ENCODE measurements at regions not wholly inside any gene's neighbourhood (a gene's known extent, or its start where the extent isn't known, plus 50 kb on each side); places are given as distances from the start of the nearest gene placed in this dataset.
A peak's percentile ranks its signal among the peaks of the same experiment; 100 is the strongest.
"Not testable (repeated sequence)": the region's sequence is repeated elsewhere in the genome, so short reads cannot be mapped to it uniquely, and the experiment has no call there.

DNA sequence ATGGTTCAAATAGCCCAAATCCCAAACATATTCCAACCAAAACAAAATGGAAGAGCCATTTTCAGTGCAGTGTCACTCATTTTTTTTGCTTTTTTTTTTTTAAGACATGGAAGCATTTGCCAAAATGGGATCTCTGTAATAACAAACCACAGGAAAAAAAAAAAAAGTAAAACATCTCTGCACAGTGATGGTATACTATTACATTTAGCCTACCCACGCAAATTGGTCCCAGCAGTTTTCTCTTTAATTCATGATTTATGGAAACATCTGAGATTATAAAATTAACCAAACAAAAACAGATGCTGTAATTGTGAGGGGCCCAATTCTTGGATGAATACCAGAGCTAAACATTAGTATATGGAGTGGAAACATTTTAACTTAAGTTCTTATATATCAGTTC is 566.6 kb downstream of the ZNF608 start:
- no peak for DNase-seq (ENCODE audit: low spot score)

DNA sequence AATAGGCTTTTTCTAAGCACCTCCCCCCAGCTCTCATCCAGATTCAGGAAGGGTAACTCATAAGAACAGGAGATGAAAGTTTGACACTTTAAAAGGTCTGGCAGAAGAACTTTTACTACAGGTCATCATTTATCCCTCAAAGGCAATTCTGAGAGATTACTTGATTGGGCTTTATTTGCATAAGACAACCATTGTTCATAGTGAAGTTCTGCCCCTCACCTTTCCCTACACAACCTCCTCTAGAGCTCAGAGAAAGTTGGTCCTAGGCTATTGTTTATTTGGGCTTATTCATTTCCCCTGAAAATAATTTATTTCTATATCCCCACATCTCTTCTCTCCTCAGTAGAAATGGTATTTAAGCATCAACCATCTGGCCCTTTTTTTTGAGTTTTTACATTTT is 568.4 kb downstream of the ZNF608 start:
- DNase-seq (ENCODE audit: low spot score): no peak

DNA sequence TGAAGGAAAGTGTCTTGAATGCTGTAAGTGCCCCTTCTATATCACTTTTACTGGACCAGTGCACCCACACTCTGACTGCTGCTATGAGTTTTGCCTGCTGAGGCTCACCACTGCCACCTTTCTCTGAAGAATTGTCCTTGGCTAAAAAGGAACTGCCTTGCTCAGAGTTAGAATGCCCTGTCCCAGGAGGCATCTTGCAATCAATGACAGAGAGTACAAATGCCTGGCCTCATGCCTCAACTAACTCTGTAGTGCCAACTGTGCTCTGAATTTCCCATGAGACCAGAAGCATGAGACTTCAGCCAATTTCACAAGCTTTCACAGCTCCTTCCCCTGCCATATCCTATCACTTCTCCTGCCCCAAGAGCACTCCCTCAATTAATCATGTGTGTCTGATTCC is 569.7 kb downstream of the ZNF608 start:
- no peak for DNase-seq (ENCODE audit: low spot score)

DNA sequence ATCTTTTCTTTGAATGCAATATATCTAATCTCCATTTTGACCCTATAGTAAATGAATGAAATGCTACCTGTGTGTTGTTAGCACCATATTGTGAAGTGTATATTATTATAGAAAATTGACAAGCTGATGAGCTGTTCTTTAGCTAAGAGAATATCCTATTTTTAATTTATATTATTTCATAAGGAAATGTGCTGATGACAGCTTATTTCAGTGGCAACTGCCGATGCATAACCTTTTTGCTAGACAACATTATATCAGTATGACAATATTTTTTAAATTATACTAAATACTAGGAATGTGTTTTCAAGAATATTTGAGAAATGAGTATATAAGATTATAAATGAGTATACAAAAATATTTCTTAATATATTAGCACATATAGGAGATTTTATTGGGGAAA is 573.1 kb downstream of the ZNF608 start:
- DNase-seq (ENCODE audit: low spot score): no peak

DNA sequence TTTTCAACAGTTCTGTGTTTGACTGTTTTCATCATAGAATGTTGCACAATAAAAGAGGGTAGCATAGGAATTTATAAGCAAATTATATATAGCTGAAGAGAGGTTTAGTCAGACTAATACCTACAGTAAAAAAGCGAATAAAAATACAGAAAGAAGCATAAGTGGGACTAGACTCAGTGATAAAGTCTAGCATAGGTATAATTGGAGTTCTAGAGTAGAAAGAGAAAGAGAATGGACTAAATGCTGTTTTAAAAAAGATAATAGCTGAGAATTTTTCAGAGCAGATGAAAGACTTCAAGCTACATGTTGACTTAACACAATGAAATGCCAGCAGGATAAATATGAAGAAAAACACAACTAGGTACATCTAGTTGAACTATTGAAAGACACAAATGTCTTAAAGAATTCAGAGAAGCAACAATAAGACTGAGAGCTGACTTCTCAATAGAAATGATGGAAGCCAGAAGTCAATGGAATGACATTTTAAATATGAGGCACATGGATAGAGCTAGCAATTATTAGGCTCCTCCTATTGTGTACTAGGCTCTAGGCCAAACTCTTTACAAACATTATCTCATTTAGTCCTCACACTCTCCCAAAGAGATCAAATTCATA is 573.9 kb downstream of the ZNF608 start:
- DNase-seq (ENCODE audit: low spot score): no peak

DNA sequence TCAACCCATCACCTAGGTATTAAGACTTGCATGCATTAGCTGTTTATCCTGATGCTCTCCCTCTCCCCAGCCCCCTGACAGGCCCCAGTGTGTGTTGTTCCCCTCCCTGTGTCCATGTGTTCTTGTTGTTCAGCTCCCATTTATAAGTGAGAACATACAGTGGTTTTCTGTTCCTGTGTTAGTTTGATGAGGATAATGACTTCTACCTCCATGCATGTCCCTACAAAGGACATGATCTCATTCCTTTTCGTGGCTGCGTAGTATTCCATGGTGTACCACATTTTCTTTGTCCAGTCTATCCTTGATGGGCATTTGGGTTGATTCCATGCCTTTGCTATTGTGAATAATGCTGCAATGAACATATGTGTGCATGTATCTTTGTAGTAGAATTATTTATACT is 578.3 kb downstream of the ZNF608 start:
- DNase-seq (ENCODE audit: low spot score): not testable (repeated sequence)

DNA sequence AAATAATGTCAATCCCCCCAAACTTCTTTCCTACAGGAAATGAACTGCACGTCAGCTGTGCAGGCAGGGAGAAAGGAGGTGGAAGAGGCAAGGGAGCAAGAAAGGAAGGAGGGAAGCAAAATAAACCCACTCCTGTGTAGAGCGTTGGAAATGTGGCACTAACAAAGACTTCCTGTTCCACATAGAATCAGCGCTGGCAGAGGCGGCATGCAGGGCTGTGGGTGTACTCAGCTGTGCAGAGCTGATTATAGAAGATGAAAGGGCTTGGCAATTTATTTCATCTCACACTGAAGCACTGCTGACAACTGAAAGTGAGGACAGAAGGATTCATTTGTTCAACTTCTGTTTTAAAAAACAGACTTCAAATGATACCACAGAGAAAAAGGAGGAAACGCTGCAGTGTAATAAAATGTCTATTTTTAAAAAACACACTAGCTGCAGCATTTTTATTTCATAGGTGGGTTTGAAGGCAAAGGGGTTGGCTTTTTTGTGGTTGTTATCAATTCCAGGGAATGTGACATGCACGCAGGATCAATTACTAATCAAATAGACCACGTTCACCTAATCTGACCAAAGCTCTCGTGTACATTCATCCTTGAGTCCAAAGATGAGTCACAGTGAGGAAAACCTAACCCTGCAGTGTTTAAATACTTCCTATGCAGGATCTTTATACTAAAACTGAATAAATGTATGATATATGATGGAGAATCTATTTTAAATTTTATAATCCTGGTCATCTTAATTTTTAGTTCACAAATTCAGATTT is 583.5 kb downstream of the ZNF608 start:
- peak; percentile 10 for DNase-seq (ENCODE audit: low spot score)

DNA sequence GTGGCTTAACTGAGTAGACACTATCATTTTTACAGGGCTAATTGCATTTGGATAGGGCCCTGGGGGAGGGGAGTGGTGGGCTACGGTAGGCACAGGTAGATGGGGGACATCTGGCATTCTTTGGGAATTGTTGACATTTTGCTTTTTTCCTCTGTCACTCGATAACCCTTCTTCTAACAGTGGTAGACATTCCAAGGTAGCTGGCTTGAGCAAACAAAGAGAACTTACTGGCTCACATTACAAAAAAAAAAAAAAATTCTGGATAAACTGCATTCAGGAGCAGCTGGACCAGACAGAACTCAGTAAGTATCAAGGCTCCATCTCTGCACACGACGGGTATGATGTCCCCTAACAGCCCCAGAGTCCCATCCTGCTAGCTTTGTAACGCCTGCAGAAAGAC is 585.2 kb downstream of the ZNF608 start:
- DNase-seq (ENCODE audit: low spot score): no peak

DNA sequence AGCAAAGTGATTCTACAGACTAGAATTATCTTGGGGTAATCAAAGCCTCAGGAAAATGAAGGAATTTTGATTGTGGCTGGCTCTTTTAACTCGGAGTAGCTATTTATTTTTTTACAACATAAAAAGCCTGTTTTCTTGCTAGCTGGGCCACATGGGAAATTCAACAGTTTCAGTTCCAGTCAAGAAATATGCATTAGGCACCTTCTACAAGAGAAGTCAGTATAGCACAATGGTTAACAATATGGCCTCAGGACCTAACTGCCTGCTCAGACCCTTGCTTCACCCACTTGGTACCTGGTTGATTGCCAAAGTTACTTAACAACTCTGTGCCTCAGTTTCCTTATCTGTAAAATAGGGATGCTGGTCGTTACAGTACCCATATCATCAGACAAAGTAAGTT is 586.2 kb downstream of the ZNF608 start:
- no peak for DNase-seq (ENCODE audit: low spot score)

DNA sequence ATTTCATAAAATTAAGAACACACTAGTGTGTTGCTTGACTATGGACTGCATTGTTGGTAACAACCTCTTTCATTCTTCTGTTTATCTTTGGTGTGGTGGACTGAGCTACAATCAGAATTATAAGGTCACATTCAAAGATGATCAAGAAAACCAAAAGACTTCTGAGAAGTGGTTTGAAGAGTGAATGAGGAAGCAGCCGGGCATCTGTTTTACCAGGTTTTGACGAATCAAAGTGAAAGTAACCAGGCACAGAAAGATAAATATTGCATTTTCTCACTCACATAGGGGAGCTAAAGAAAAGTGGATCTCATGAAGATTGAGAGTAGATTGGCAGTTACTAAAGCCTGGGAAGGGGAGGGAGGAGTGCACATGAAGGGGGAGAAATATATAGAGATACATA is 589.1 kb downstream of the ZNF608 start:
- DNase-seq (ENCODE audit: low spot score): no peak

DNA sequence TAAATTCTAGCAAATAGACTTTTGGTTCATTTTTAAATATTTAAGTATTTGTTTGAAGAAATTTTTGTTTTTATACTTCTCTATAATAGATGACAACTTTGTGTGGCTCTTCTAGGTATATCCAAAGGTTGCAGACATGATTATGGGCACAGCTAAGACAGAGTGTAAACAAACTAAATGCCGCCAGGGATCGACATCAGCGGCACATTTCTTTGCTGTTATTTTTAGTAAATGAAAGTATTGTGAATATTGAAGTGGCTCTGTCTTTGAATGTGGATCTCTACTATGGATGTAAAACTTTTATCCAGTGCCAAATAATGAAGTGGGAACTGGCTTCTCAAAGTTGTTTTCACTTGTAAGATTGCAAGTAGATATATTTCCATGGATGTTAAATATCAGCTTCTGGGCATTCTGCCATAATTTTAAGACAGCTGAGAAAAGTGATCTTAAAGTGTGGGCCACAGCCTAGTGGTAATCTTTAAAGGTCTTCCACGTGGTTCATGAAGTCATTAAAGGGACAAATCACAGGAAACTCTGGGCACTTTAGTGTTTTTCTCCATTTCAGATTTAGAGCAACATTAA is 589.9 kb downstream of the ZNF608 start:
- DNase-seq (ENCODE audit: low spot score): no peak

DNA sequence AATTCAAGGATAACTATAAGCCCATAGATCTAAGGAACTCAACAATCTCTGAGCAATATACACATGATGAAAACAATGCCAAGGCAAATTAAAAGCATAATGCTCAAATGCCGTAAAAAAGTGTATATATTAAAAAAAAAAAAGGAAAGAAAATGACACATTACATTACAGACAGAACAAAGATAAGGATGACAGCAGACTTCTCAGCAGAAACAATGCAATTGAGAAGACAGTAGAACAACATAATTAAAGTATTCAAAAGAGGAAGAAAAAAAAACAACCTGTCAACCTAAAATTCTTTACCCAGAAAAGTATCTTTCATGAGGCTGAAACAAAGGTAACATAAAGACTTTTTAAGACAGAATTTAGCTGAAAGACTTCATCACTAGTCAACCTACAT is 591.7 kb downstream of the ZNF608 start:
- DNase-seq (ENCODE audit: low spot score): no peak

DNA sequence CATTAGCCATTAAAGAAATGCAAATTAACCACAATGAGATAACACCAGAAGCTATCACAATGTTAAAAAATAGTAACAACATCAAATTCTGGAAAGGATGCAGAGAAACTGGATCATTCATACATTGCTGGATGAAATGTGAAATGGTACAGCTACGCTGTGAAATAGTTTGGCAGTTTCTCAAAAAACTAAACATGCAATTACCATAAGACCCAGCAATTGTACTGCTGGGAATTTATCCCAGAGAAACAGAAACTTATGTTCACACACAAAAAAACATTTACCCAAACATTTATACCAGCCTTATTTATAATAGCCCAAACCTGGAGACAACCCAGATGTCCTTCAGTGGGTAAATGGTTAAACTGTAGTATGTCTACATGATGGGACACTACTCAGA is 592.9 kb downstream of the ZNF608 start:
- DNase-seq (ENCODE audit: low spot score): no peak

DNA sequence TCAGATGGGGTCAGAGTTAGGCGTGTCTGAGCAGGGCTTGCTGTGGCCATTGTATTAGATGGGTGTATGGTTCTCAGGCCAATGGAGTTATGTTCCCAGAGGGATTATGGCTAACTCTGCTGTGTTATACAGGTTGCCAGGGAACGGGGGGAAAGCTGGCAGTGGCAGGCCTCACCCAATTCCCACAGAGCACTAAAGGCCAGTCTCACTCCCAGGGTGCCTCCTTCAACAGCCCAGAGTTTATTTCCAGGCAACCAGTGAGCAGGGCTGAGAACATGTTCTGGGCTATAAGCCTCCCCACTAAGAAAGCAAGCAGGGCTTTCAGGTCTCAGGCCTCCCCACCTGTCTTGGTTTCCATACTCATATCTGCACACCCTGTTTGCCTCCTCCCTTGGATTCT is 597.9 kb downstream of the ZNF608 start:
- DNase-seq (ENCODE audit: low spot score): no peak

DNA sequence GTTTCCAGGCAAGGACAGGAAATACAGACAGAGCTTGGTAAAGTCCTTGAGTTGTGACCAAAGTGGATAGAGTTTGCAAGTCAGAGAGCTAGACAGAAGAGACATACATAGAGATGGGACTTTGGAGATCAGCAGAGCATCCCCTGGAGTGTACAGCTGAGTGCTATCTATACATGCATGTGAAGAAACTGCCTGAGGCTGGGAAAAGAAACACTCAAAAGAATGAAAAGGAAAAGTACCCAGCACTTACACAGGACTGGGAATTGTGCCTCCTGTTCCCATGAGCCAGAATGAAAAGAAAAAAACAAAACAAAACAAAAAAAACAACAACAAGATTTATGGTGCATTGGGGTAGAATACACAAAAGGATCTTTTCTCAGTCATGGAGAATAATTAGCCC is 606.4 kb downstream of the ZNF608 start:
- no peak for DNase-seq (ENCODE audit: low spot score)

DNA sequence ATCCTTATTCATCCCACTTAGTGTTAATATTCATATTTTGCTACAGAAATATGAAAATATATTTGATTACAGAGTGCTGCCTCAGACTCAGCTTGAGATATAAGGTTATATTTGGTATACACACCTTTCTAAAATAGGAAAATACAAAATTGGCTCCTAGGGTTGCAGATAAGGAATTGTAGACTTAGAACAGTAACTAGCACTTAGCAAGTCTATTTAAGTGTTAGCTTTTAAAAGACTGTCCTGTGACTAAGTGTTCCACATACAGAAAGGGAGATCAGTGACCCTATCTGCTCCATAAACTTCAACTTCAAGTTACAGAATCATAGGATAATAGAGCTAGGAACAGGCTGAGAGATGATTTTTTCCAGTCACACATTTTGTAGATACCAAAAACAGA is 607.0 kb downstream of the ZNF608 start:
- DNase-seq (ENCODE audit: low spot score): no peak

DNA sequence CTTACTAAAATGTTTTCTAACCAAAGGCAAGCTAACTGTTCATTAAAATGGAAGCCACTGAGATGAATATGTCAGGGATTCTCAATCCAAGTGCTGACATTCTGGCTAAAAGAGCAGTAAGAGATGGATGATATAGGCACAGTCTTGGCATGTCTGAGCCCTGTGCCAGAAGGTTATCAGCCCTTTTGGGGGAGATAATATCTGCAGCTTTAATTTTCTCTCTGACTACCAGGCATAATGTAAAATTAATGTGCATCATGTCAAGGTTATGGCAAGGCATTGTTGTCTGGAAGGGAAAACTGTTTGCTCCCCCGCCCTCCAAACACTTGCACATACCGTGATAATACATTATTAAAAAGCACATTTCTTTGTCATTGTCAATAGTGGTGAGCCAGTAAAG is 609.8 kb downstream of the ZNF608 start:
- DNase-seq (ENCODE audit: low spot score): no peak

DNA sequence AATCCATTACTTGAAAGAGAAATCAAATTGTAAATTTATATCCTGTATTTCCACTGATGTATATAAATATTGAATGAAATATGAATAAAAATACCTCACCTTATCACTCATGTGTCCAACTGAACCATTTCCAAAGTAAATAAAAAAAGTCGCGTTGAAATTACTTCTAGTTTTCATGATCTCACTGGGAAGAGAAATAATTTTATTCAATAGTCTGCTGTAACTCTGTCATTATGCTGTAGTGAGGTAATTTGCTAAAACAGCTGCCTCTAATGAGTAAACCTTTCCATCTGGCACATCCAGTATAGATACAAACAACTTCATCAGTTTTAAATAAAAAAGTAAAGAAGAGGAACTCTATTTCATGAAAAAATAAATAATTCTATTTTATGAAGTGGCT is 611.5 kb downstream of the ZNF608 start:
- DNase-seq (ENCODE audit: low spot score): no peak

DNA sequence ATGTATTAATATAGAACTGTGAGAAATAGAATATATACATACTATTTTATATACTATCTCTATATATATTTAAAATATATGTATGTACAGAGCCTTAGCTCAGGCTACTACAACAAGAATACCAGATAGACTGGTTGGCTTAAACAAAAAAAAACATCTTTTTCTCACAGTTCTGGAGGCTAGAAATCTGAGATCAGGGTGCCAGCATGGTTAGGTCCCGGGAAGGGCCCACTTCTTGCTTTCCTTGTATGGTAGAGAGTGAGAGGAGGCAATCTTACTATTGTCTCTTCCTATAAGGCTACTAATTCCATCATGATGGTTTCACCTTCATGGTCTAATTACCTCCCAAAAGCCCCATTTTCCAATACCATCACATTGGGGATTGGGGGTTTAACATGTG is 613.0 kb downstream of the ZNF608 start:
- DNase-seq (ENCODE audit: low spot score): no peak

DNA sequence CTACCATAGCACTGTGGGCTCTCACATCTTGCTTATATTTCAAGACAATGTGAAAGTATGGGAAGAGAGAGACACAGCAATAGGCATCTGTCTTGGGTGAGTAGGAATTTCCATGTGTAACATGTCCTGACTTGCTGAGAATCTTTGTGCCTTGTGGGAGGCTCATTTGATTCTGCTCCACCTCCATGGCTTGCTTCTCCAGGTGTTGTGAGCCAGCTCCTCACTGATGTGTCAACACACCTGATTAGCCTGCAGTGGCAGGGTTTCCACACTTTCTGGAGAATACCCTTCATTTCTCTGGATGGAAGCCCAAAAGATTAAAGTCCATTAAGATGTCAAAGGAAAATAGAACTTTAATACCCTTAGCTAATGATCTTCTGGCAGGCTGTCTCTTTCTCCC is 613.6 kb downstream of the ZNF608 start:
- DNase-seq (ENCODE audit: low spot score): no peak

DNA sequence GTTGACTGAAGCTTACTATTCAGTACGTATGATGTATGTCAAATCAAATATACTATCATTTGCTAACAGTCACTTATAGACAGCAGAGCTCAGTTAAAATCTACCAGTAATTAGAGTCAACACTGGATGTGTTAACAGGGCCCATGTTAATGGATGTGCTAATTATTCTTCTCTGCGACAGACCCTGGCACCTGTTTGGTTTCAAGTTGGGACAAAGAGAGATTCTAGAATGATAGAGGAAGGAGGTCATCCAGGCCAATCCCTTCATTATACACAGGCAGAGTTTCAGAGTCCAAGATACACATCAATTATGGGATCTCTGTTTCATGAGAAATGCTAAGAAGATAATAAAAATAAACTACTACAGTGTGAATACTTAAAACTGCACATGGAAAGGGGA is 615.0 kb downstream of the ZNF608 start:
- DNase-seq (ENCODE audit: low spot score): no peak

DNA sequence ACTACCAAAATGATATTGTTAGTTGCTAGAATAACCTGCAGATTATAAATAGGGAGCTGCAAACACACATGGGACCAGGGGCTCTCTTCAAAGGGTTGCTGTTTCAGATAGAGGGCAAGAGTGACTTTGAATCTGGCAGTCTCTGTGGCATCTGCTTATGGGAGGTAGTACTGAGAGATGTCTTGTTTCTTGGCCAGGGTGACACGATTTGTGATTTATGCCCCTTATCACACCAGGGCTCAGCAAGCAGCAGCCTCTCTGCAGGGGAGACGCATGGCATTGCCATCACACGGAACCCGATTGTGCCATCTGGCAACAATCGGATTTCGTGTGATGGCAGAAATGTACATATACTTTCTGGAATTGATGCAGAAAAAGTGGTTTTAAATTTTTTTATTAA is 615.6 kb downstream of the ZNF608 start:
- no peak for DNase-seq (ENCODE audit: low spot score)

DNA sequence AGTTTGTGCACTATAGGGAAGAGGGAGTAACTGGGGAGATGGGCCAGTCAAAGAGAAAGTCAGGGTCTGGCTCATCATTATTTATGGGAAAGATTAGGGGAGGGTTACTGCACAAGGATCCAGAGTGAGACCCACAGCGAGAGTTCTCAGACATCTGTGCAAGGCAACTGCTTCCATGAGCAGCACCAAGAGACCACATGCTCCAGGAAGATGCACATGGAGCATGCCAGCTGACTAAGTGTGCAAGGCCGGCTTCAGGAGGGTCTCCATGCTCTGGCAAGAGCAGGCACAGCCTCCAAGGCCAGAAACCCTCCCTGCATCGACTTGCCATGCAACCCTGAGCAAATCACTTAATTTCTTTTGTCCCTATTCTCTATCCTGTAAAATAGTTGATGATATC is 616.9 kb downstream of the CSNK1G3 start:
- no peak for DNase-seq (ENCODE audit: low spot score)
